WTC11 (cell line): ENCODE measurements at regions not wholly inside any gene's neighbourhood (a gene's known extent, or its start where the extent isn't known, plus 50 kb on each side); places are given as distances from the start of the nearest gene placed in this dataset.

ENCODE experiments used
- ATAC-seq: fragments of 200-7000 bp; cut with Tn5 transposase; 2 replicates; pipeline ENCODE4 v1.10.0; 2021; ENCODE audit warnings: mild to moderate bottlenecking, moderate library complexity
- CTCF ChIA-PET: fragments of 300-600 bp; sonication (Branson Sonifier 250); formaldehyde crosslinking; loops from one replicate; lab custom pipeline; 2021; ENCODE audit warnings: antibody characterized with exemption; lab: Charles Lee
- POLR2A ChIA-PET: fragments of 350-600 bp; sonication (Branson Sonifier 250); formaldehyde crosslinking; loops from one replicate; lab custom pipeline; 2021; ENCODE audit warnings: antibody characterized with exemption; lab: Charles Lee
- DNase-seq: peaks from one replicate; pipeline ENCODE4 v3.0.0; 2021; ENCODE audit warnings: low spot score
- H3K27ac Mint-ChIP-seq: 2 replicates; pipeline ENCODE4 v1.8.0; 2021; ENCODE audit warnings: mixed read lengths
- H3K27me3 Mint-ChIP-seq: 2 replicates; pipeline ENCODE4 v1.8.0; 2021; ENCODE audit warnings: low read depth, mild to moderate bottlenecking, moderate library complexity, mixed read lengths
- H3K36me3 Mint-ChIP-seq: 2 replicates; pipeline ENCODE4 v1.8.0; 2021; ENCODE audit warnings: mixed read lengths
- H3K4me1 Mint-ChIP-seq: 2 replicates; pipeline ENCODE4 v1.8.0; 2022; ENCODE audit warnings: mixed read lengths
- H3K4me3 Mint-ChIP-seq: 2 replicates; pipeline ENCODE4 v1.8.0; 2021; ENCODE audit warnings: mild to moderate bottlenecking, moderate library complexity, mixed read lengths
- H3K9me3 Mint-ChIP-seq: 2 replicates; pipeline ENCODE4 v1.8.0; 2021; ENCODE audit warnings: mixed read lengths
- CREB1 ChIP-seq: sonication (generic); formaldehyde crosslinking; IDR thresholded peaks from 2 replicates; pipeline ENCODE4 v1.8.0; 2023; ENCODE audit warnings: mild to moderate bottlenecking, missing genetic modification reagents
- CREM ChIP-seq: sonication (generic); formaldehyde crosslinking; IDR thresholded peaks from 2 replicates; pipeline ENCODE4 v1.8.1; 2022; ENCODE audit warnings: mild to moderate bottlenecking, missing genetic modification reagents, moderate library complexity
- EMX1 ChIP-seq: fragments of 250-450 bp; sonication (Bioruptor Pico); IDR thresholded peaks from 2 replicates; pipeline ENCODE4 v1.8.0; 2021; ENCODE audit warnings: mild to moderate bottlenecking
- ESRRA ChIP-seq: sonication (generic); formaldehyde crosslinking; IDR thresholded peaks from 2 replicates; pipeline ENCODE4 v1.8.1; 2022; ENCODE audit warnings: mild to moderate bottlenecking, missing genetic modification reagents, borderline replicate concordance
- FOXJ3 ChIP-seq: sonication (generic); formaldehyde crosslinking; IDR thresholded peaks from 2 replicates; pipeline ENCODE4 v1.9.0; 2021; ENCODE audit warnings: missing genetic modification reagents, mild to moderate bottlenecking, borderline replicate concordance
- GABPB1 ChIP-seq: sonication (generic); formaldehyde crosslinking; IDR thresholded peaks from 2 replicates; pipeline ENCODE4 v1.8.1; 2023; ENCODE audit warnings: mild to moderate bottlenecking, missing genetic modification reagents
- IRF2 ChIP-seq: sonication (generic); formaldehyde crosslinking; IDR thresholded peaks from 2 replicates; pipeline ENCODE4 v1.8.0; 2022; ENCODE audit warnings: low read depth, missing genetic modification reagents, borderline replicate concordance
- JAZF1 ChIP-seq: fragments of 250-450 bp; sonication (Bioruptor Pico); IDR thresholded peaks from 2 replicates; pipeline ENCODE4 v1.9.0; 2021; ENCODE audit warnings: moderate library complexity, mild to moderate bottlenecking, inconsistent platforms
- NFATC4 ChIP-seq: fragments of 250-450 bp; sonication (Bioruptor Pico); IDR thresholded peaks from 2 replicates; pipeline ENCODE4 v1.9.0; 2021; ENCODE audit warnings: mild to moderate bottlenecking
- NR1H2 ChIP-seq: sonication (generic); formaldehyde crosslinking; IDR thresholded peaks from 2 replicates; pipeline ENCODE4 v1.9.0; 2021; ENCODE audit warnings: mild to moderate bottlenecking, moderate library complexity, missing genetic modification reagents
- PREB ChIP-seq: sonication (generic); formaldehyde crosslinking; IDR thresholded peaks from 2 replicates; pipeline ENCODE4 v1.8.1; 2022; ENCODE audit warnings: mild to moderate bottlenecking, missing genetic modification reagents, moderate library complexity, borderline replicate concordance
- SOX15 ChIP-seq: fragments of 250-450 bp; sonication (Bioruptor Pico); IDR thresholded peaks from 2 replicates; pipeline ENCODE4 v1.9.0; 2021; ENCODE audit warnings: mild to moderate bottlenecking
- USF2 ChIP-seq: sonication (generic); formaldehyde crosslinking; IDR thresholded peaks from 2 replicates; pipeline ENCODE4 v1.8.1; 2023; ENCODE audit warnings: mild to moderate bottlenecking, missing genetic modification reagents, moderate library complexity
- ZNF219 ChIP-seq: sonication (generic); formaldehyde crosslinking; IDR thresholded peaks from 2 replicates; pipeline ENCODE4 v1.8.0; 2023; ENCODE audit warnings: missing genetic modification reagents, mild to moderate bottlenecking, borderline replicate concordance
- ZNF317 ChIP-seq: sonication (generic); formaldehyde crosslinking; IDR thresholded peaks from 2 replicates; pipeline ENCODE4 v1.8.1; 2023; ENCODE audit warnings: low read depth, mild to moderate bottlenecking, moderate library complexity, missing genetic modification reagents, borderline replicate concordance
- TF ChIP-seq, protein P1 (sequence below): sonication (generic); formaldehyde crosslinking; IDR thresholded peaks from 2 replicates; pipeline ENCODE4 v1.8.1; 2023; ENCODE audit warnings: mild to moderate bottlenecking, missing genetic modification reagents, borderline replicate concordance
- TF ChIP-seq, protein P2 (sequence below): sonication (generic); formaldehyde crosslinking; IDR thresholded peaks from 2 replicates; pipeline ENCODE4 v1.8.0; 2022; ENCODE audit warnings: mild to moderate bottlenecking, missing genetic modification reagents
- TF ChIP-seq, protein P3 (sequence below): sonication (generic); formaldehyde crosslinking; IDR thresholded peaks from 2 replicates; pipeline ENCODE4 v1.8.1; 2023; ENCODE audit warnings: mild to moderate bottlenecking, missing genetic modification reagents, moderate library complexity
- TF ChIP-seq, protein P4 (sequence below): fragments of 250-450 bp; sonication (Bioruptor Pico); IDR thresholded peaks from 2 replicates; pipeline ENCODE4 v1.9.0; 2021; ENCODE audit warnings: mild to moderate bottlenecking, borderline replicate concordance

DNA sequence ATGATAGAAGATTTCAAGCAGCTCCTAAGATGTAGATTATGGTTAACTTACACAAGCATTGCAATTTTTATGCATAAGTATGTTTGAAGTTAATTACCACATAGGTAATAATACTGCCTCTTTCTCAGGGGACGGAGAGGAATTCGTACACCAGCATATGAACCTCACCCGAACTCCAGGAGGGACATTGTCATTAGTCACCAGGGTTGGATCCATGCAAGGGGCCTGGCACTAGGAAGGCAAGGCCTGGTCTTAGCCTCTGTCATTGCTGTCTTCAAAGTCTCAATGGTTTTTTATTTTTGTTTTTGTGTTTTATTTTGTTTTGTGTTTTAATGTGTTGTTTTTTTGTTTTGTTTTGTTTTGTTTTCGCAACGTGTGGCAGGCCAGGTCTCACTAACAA, 145.6 kb upstream of the PPP2R2D start:
- H3K27me3 Mint-ChIP-seq = peaks cover 2% of the 10 kb centered on the region; the same call in 1 of the 2 replicates
- H3K36me3 Mint-ChIP-seq = no peaks in the 10 kb centered on the region
- ATAC-seq = no peak
- no peak for TF ChIP-seq CREM (CRISPR knock-in tag)
- TF ChIP-seq ZNF317 (CRISPR knock-in tag) = no peak
- TF ChIP-seq FOXJ3 (CRISPR knock-in tag) = no peak
- TF ChIP-seq, protein P1, sequence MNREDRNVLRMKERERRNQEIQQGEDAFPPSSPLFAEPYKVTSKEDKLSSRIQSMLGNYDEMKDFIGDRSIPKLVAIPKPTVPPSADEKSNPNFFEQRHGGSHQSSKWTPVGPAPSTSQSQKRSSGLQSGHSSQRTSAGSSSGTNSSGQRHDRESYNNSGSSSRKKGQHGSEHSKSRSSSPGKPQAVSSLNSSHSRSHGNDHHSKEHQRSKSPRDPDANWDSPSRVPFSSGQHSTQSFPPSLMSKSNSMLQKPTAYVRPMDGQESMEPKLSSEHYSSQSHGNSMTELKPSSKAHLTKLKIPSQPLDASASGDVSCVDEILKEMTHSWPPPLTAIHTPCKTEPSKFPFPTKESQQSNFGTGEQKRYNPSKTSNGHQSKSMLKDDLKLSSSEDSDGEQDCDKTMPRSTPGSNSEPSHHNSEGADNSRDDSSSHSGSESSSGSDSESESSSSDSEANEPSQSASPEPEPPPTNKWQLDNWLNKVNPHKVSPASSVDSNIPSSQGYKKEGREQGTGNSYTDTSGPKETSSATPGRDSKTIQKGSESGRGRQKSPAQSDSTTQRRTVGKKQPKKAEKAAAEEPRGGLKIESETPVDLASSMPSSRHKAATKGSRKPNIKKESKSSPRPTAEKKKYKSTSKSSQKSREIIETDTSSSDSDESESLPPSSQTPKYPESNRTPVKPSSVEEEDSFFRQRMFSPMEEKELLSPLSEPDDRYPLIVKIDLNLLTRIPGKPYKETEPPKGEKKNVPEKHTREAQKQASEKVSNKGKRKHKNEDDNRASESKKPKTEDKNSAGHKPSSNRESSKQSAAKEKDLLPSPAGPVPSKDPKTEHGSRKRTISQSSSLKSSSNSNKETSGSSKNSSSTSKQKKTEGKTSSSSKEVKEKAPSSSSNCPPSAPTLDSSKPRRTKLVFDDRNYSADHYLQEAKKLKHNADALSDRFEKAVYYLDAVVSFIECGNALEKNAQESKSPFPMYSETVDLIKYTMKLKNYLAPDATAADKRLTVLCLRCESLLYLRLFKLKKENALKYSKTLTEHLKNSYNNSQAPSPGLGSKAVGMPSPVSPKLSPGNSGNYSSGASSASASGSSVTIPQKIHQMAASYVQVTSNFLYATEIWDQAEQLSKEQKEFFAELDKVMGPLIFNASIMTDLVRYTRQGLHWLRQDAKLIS (CRISPR knock-in tag) = no peak
- TF ChIP-seq SOX15 (CRISPR knock-in tag) = no peak
- no peak for TF ChIP-seq ZNF219
- no peak for TF ChIP-seq ESRRA (CRISPR knock-in tag)
- H3K9me3 Mint-ChIP-seq = no peaks in the 10 kb centered on the region
- DNase-seq = no peak
- CTCF ChIA-PET = no interaction called here
- H3K4me3 Mint-ChIP-seq = no peak overlapping the region
- peaks cover 34% of the 10 kb centered on the region for H3K4me1 Mint-ChIP-seq
- POLR2A ChIA-PET = no interaction called here
- no peak overlapping the region for H3K27ac Mint-ChIP-seq

DNA sequence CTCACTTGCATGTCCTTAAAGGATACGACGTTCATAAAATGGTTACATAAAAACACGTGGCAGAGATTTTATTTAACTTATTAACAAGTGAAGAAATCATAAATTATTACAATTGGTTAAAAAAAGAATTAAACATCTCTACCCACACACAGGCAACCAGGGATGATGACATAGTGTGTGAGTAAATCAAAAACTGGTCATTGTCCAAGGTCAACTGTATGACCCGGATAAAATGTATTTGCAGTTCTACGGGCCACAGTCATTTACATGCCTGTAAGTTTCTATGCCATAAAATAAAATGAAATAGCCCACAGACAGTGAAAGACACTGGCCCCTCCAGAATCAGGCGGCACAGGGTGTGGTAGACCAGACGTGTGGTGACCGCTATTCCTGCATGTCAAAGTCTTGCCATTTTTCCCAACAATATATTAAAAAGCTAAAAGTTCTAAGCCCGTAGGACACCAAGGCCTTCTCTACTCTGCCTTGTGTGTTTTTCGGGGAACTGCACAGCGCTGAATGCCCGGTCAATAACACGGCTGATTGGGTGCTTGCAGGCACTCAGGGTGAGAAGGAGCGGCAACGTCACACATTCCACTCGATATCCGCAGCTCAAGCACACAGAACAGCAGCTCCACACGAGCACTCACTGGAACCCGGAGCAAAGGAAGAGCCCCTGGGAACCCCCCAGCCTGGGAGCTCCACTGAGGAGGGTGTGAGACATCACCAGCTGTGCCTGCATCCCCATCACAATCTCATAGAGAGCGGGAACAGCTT, 143.3 kb upstream of the PPP2R2D start:
- Mint-ChIP-seq H3K27ac (no peak overlapping the region), H3K4me3 (no peak overlapping the region), H3K27me3 (peaks cover 2% of the 10 kb centered on the region; the same call in 1 of the 2 replicates), H3K9me3 (no peaks in the 10 kb centered on the region), H3K36me3 (no peaks in the 10 kb centered on the region), H3K4me1 (peaks cover 42% of the 10 kb centered on the region)
- ATAC-seq = no peak
- TF ChIP-seq, protein P2, sequence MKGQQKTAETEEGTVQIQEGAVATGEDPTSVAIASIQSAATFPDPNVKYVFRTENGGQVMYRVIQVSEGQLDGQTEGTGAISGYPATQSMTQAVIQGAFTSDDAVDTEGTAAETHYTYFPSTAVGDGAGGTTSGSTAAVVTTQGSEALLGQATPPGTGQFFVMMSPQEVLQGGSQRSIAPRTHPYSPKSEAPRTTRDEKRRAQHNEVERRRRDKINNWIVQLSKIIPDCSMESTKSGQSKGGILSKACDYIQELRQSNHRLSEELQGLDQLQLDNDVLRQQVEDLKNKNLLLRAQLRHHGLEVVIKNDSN (CRISPR knock-in tag) = no peak
- TF ChIP-seq, protein P3, sequence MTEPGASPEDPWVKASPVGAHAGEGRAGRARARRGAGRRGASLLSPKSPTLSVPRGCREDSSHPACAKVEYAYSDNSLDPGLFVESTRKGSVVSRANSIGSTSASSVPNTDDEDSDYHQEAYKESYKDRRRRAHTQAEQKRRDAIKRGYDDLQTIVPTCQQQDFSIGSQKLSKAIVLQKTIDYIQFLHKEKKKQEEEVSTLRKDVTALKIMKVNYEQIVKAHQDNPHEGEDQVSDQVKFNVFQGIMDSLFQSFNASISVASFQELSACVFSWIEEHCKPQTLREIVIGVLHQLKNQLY (CRISPR knock-in tag) = no peak
- no peak for TF ChIP-seq NFATC4 (CRISPR knock-in tag)
- TF ChIP-seq PREB (CRISPR knock-in tag) = no peak
- TF ChIP-seq ZNF317 (CRISPR knock-in tag) = no peak
- TF ChIP-seq NR1H2 (CRISPR knock-in tag) = no peak
- TF ChIP-seq USF2 (CRISPR knock-in tag) = no peak
- TF ChIP-seq, protein P4, sequence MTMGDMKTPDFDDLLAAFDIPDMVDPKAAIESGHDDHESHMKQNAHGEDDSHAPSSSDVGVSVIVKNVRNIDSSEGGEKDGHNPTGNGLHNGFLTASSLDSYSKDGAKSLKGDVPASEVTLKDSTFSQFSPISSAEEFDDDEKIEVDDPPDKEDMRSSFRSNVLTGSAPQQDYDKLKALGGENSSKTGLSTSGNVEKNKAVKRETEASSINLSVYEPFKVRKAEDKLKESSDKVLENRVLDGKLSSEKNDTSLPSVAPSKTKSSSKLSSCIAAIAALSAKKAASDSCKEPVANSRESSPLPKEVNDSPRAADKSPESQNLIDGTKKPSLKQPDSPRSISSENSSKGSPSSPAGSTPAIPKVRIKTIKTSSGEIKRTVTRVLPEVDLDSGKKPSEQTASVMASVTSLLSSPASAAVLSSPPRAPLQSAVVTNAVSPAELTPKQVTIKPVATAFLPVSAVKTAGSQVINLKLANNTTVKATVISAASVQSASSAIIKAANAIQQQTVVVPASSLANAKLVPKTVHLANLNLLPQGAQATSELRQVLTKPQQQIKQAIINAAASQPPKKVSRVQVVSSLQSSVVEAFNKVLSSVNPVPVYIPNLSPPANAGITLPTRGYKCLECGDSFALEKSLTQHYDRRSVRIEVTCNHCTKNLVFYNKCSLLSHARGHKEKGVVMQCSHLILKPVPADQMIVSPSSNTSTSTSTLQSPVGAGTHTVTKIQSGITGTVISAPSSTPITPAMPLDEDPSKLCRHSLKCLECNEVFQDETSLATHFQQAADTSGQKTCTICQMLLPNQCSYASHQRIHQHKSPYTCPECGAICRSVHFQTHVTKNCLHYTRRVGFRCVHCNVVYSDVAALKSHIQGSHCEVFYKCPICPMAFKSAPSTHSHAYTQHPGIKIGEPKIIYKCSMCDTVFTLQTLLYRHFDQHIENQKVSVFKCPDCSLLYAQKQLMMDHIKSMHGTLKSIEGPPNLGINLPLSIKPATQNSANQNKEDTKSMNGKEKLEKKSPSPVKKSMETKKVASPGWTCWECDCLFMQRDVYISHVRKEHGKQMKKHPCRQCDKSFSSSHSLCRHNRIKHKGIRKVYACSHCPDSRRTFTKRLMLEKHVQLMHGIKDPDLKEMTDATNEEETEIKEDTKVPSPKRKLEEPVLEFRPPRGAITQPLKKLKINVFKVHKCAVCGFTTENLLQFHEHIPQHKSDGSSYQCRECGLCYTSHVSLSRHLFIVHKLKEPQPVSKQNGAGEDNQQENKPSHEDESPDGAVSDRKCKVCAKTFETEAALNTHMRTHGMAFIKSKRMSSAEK = no peak
- TF ChIP-seq CREB1 = no peak
- TF ChIP-seq GABPB1 = no peak
- no peak for TF ChIP-seq EMX1 (CRISPR knock-in tag)
- TF ChIP-seq IRF2 (CRISPR knock-in tag) = no peak
- no peak for TF ChIP-seq JAZF1
- no peak for DNase-seq
- ChIA-PET POLR2A (no interaction called here), CTCF (no interaction called here)
